ENCODE measurements at regions not wholly inside any gene's neighbourhood (a gene's known extent, or its start where the extent isn't known, plus 50 kb on each side); places are given as distances from the start of the nearest gene placed in this dataset.

GRCh38 chr10:10460451-10460850 is 557.2 kb upstream of the CELF2 start:
- no peak for DNase-seq (ENCODE audit: low spot score)

- no peak for DNase-seq (ENCODE audit: low spot score)
These were observed 555.3 kb upstream of the CELF2 start for GRCh38 chr10:10462151-10462941.

- no peak for DNase-seq (ENCODE audit: low spot score)
These were observed 545.9 kb upstream of the CELF2 start for GRCh38 chr10:10471758-10472157.

GRCh38 chr10:10475812-10476211 is 541.9 kb upstream of the CELF2 start:
- no peak for DNase-seq (ENCODE audit: low spot score)

DNA sequence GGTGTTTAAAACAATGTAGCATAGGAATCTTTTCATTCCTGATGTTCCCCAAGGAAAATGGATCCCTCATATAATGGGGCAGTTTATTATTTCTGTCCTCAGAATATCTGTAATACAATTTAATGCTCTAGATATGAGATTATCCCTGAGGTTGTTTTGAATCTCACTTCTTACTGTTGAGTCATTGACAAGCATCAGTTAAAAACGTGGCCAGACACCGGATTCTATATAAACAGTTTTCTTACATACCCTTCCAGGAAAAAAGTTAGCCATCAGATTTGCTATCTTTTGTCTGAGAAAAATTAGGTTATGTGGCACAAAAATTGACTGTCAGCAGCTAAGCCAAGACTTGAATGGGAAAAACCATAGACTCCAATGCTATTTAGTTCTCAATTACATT is 539.8 kb upstream of the CELF2 start:
- DNase-seq (ENCODE audit: low spot score): no peak

DNA sequence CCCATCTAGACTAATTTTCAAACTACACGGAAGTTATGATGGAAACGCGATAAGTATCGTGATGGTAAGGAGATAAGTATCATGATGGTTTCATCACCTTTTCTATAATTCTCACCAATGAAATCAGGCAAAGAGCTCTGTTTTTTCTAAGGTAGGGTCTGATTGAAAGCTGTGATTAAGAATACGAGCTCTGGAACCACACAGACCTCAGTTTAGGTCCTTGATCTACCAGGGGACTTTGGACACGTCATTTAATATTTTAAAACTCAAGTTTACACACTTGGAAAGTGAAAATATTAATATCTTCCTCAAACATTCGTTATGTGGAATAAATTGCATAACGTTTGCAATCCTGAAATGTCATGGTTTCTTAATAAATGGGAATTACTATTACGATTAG is 538.2 kb upstream of the CELF2 start:
- DNase-seq (ENCODE audit: low spot score): no peak

DNA sequence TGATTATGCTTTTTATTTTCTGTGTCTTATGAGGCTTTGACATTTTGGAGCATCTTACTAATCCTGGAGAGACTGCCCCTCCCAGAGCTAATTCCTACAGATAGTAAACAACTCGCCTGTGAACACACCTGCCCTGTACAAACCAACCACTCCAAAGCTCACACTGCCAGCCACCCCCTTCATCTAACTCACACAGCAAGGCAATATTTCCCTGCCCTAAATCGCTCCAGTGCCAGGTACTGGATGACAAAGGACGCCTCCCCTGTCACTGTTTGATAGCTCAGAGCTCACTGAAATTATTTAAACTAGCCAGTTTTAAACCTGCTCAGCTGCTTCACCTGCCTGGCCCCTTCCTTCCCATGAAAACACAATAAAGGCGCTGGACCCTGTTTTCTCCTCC is 535.1 kb upstream of the CELF2 start:
- DNase-seq (ENCODE audit: low spot score): no peak

- no peak for DNase-seq (ENCODE audit: low spot score)
These were observed 528.6 kb upstream of the CELF2 start for GRCh38 chr10:10489076-10489475.

DNA sequence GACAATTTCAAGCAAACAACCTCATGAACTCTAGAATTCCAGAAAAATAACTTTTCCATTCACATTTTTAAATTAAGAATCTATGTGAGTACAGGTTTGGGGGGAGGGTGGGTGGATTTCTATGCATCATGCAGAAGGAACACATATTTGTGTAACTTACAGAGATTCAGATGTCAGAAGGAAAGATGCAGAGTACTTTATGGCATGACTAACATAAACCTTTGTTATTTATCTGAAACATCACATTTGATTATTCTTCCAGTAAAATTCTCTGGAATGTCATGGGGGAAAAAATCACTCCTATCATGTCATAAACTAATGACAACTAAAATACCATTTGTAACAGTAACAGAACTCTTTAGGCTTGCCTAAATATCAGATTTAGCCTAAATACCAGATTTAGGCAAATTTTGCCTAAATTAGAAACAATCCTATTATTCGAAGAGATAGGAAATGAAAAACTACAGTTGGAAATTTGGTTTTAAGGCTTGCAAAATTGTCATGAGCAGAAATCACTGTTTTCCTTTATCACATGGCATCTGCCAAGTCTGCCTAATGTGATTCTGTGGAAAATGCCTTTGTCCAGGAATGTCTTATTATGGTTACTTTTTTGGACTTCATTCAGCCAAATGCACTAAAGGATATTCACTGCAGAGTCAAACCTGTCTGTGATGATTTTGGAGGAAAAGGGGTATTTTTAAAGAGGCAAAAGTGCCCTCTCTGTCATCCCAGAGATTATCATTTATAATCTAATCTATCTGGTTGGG is 527.7 kb upstream of the CELF2 start:
- no peak for DNase-seq (ENCODE audit: low spot score)

DNA sequence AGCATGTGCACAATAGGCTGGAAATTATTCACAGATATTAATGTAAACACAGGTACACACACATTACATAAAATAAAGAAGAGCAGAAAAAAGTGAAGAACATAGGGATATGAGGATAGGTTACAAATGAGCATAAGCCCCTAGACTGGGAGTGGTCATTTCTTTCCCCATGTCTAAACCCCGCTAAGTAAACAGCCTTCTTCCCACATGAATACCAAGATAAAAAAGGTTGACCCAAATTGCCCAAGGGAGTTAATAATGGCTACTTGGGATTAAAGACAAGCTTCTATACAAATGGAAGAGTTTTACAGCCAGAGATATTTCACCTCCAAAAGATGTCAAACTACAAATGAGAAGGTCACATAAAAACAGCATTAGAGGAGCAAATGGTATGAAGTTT is 527.1 kb upstream of the CELF2 start:
- DNase-seq (ENCODE audit: low spot score): no peak

GRCh38 chr10:10492420-10492819 is 525.3 kb upstream of the CELF2 start:
- DNase-seq (ENCODE audit: low spot score): no peak

DNA sequence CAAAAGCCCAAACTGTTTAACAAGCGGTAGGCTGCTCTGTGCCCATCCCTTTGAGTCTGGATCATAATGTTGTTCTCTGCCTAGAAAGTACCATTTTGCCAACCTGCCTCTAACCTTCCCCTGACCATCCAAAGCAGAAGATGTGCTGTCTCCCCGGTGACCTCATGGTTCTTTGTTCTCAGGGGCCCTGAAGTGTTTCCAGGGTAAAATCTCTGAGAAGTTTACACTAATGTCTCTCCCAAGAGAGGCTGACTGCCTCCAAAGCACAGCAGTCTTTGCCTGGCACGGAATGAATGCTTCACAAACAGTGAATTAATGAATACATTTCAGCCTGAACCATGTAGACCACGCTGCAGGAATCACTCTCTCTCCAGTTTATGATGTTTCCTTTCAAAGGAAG is 523.8 kb upstream of the CELF2 start:
- no peak for DNase-seq (ENCODE audit: low spot score)

GRCh38 chr10:10497245-10497644 is 520.4 kb upstream of the CELF2 start:
- no peak for DNase-seq (ENCODE audit: low spot score)

DNA sequence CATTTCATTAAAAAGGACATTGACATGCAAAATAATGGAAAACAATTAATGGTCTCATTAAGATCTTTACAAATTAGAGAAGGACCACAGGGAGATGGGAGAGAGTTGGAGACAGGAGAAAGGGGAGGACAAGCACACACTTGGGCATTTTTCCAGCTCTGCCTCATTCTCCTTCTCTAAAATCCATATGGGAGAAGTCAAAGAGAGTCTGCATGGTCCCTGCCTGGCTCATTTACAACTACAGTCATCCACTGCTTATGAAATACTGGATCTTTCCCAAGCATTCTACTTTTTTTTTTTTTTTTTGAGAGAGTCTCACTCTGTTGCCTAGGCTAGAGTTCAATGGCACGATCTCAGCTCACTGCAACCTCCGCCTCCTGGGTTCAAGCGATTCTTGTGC is 518.9 kb upstream of the CELF2 start:
- DNase-seq (ENCODE audit: low spot score): no peak

- no peak for DNase-seq (ENCODE audit: low spot score)
These were observed 517.8 kb upstream of the CELF2 start for GRCh38 chr10:10499839-10500238.

DNA sequence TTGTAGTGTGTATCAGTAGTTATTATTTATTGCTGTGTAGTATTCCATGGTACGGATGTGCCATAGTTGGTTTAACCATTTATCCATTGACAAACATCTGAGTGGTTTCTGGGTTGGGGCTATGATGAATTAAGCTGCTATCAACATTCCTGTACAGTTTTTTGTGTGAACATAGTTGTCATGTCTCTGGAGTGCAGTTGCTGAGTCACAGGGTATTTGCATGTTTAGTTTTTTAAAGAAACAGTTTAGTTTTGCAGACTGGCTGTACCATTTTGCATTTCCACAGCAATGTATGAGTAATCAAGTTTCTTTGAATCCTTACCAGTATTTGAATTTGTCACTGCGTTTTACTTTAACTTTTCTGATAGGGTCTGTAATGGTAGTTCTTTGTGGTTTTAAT is 516.7 kb upstream of the CELF2 start:
- peak; percentile 2 for DNase-seq (ENCODE audit: low spot score)

- no peak for DNase-seq (ENCODE audit: low spot score)
These were observed 513.9 kb upstream of the CELF2 start for GRCh38 chr10:10503772-10504171.

GRCh38 chr10:10508211-10508610 is 509.5 kb upstream of the CELF2 start:
- DNase-seq (ENCODE audit: low spot score): no peak

DNA sequence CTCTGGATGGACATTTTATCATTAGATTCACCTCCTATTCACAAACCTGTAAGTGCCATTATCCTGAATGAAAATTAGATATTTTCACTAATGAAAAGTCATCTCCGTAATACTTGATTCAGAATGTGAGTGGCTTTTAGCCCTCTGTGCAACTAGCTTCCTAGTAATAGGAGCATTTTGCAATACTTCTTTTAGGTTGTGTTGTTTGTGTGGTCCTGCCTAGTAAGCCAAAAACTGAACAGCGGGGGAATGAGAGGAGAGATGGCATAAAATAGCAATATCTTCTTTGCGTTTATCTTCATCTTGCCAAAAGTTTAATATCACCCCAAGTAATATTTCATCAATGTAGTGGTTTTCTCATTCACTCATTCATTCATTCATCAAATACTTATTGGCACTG is 507.5 kb upstream of the CELF2 start:
- no peak for DNase-seq (ENCODE audit: low spot score)

- no peak for DNase-seq (ENCODE audit: low spot score)
These were observed 504.6 kb upstream of the CELF2 start for GRCh38 chr10:10513067-10513466.

DNA sequence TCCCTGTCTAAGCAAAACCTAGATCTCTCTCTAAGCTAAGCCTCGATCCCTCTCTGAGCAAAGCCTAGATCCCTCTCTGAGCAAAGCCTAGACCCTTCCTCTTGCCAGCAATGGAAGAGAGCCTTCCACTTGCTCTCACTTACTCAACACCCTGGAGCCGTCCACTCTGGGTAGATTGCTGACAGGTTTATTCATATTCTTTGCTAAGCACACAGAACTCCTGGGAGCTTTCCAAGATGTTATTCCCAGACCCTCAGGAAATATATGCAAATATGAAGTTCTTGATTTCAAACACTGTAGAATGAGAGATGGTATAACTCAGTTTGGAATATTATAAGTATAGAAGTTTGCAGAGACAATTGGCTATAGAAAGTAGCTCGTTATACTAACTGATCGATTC is 503.8 kb upstream of the CELF2 start:
- no peak for DNase-seq (ENCODE audit: low spot score)

GRCh38 chr10:10514797-10515196 is 502.9 kb upstream of the CELF2 start:
- no peak for DNase-seq (ENCODE audit: low spot score)

GRCh38 chr10:10515479-10516204 is 502.0 kb upstream of the CELF2 start:
- no peak for DNase-seq (ENCODE audit: low spot score)

Data from activated CD4-positive, alpha-beta T cell treated with anti-CD3 and anti-CD28 coated beads, Interleukin-2, Interleukin-4, amounts not matched to agents 100 ng/mL and 50 ng/mL, durations not matched to agents 16 hours and 8 hours (primary cell).